NCI-H748 (cell line): ENCODE measurements at regions not wholly inside any gene's neighbourhood (a gene's known extent, or its start where the extent isn't known, plus 50 kb on each side); places are given as distances from the start of the nearest gene placed in this dataset.

Experiments used
- DNase-seq: peaks from one replicate; lab custom pipeline; 2025; ENCODE audit not compliant: unreplicated experiment; lab: John Stamatoyannopoulos, UW

DNA sequence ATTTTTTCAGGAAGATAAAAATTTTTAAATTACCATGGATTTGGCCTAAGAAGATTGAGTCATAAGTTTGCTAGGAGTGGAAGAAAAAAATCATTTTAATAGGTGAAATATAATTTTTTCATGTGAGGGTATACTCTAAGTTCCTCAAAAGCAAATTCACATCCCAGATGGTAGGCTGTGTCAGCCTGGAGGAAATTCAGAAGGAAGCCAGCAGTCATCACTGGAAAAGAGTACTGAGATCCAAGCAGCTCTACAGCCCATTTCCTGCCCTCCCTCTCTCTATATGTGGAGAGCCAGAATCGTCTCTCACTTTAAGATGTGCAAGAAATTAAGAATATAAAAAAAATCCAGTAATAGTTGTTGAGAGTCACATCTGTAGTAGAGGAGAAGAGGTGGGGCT, 126.5 kb upstream of the CDH18 start:
- DNase-seq, result no peak

DNA sequence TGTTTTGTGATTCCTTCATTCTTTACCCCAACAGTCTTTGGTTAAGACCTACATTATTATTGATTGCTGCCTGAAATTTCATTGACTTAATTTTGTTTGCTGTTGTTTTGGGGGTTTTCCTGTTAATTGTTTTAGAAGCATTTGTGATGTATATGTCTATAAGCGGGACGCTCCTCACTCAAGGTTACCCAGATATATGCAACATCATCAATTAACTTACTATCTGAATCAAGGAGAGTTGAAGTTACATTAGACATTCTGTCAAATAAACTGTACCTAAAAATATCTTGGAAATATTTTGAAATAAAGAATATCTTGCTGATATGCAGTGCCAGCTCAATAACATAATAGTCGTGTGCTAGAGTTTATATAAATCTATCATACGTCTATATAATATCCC, 125.9 kb upstream of the CDH18 start:
- peak; percentile 56 for DNase-seq

DNA sequence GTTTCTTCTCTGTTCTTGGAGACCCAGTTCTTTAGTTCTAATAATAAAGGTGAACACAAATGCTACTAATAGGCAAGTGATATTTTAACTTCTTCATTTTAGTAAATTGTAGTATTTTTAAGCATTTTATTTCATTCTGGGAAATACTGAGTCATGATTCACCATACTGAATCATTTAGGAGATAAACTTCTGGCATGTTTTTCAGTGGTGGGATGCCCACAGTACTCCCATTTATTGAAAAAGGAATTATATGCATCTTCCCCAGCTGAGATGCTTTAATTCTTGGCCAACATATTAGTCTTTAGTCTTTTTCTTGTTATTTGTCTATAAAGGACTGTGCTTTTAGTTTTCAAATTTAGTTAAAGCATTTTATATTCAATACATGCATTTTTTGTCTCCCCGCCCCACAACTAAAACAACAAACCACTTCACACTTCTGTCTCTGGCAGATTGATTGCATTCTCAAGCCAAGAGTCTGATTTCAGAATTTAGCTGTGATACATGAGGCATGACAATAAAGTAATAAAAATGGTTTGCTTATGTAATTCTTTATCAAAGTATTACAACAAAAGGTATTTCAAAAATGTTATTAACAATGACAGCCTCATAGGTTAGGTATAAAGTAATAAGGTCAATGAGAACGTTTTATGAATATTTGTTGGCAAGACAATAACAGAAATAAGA, 125.2 kb upstream of the CDH18 start:
- DNase-seq, result peak; percentile 79

DNA sequence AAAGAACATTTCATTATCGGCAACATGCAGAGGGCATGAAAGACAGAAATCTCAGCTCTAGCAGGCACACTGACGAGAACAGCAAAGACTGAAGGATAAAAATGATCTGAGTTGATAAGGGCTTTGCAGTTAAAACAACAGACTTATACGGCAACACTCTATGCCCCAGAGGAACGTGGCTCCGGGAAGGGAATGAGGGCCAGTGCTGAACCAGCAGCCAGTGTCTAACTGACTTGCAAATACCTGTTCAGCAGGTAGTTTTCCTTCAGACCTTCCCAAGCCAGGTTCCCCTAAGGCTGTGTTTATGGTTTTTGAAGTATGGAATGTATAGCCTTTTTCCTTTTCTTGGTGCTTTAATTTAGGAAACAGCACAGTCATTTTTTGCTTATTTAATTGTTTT, 121.3 kb upstream of the CDH18 start:
- DNase-seq, result no peak

DNA sequence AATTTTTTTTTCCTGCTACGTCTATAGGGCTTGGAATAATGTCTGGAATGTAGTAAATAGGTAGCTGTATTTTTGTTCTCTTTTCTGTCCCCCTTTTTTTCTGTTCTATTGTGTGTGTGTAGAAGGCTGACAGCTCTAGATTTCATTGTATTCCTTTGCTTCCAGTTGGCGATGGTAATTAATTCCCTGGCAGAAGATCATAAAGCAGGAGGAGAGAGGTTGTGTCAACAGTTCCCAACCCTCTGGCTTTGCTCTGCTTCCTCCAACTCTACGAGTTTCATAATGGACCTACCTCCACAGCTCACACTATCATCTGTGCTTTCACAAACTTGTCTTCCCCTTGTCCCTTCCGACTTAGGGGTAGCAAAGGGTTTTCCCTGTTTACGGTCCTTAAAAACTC, 117.9 kb upstream of the CDH18 start:
- DNase-seq, result peak; percentile 79

DNA sequence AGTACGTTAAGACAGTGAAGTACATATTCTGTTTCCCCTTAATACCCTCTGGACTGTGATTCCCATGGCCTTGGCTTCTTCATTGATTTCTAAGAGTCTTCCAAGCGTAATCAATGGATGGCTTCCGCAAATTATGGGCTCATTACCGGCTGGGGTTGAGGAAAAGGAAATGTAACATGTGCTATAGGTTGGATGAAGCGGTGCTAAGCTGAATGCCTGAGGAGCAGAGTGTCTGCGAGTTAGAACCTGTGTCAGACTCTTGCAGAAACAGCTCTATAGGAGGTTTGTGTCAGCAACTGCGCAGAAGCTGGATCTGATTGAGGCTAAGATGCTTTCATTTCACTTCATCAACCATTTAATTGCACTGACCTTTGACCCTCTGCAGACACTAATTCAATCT, 114.3 kb upstream of the CDH18 start:
- no peak for DNase-seq

DNA sequence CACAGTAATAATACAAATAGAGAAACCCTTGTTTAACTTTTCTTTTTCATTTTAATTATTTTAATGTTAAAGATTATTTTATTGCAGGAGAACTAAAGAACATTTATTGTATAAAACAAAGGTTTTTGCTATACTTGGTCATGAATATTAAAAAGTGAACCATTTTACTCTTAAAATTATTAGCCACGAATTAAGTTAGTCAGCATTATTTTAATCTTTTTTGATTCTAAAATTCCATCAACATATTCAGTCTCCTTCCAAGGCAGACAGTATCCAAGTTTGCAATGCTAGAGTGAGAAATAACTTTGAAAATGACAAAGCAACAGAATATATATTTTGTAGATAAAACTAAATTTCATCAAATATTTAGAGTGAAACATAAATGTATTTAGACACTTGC, 110.7 kb upstream of the CDH18 start:
- DNase-seq, result no peak

DNA sequence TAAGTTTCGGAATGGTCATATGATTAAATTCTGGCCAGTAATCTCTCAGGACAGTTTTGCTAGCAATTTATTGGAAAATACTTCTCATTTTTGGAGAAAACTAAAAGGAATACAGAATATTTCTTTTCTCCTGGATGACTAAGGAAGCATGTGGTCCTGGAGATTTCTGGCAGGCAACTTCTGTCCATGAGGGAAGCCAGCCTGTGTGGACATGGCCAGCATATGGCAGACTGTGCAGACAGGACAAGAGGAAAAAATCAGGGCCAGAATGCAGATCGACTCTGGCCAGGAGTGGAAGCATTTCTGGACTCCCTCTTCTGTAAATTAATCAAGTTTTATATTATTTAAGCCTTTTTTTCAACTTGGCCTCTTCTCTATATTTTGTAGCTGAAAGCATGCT, 100.4 kb upstream of the CDH18 start:
- no peak for DNase-seq

DNA sequence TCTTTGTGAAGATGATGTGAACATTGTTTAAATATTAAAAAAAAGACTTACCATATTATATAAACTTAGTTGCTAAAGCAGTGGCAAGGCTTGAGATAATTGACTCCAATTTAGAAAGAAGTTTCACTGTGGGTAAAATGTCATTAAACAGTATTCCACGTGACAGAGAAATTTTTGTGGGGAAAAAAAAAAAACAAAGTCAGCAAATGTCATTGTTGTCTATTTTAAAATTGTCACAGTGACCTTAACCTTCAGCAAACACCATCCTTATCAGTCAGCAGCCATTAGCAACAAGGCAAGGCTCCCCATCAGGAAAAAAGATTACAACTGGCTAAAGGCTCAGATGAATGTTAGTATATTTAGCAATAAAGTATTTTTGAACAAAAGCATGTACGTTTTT, 99.3 kb upstream of the CDH18 start:
- no peak for DNase-seq

DNA sequence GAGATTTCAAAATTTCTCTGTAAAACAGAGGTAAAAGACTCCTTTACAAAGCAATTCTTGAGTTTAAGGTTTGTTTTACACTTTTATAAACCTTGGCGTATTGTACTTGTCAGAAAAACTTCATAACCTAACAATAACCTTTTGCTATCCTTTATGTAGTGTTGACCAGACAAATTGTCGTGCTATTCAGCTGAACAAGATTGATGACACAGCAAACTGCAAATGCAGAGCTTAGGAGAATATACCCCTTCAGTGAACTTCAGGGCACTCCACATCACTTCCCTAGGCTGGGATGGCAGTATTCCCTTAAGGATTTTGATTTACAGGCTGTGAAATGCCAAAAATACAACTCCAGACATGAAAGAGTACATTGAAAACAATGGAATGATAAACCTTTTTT, 89.2 kb upstream of the CDH18 start:
- DNase-seq, result no peak

DNA sequence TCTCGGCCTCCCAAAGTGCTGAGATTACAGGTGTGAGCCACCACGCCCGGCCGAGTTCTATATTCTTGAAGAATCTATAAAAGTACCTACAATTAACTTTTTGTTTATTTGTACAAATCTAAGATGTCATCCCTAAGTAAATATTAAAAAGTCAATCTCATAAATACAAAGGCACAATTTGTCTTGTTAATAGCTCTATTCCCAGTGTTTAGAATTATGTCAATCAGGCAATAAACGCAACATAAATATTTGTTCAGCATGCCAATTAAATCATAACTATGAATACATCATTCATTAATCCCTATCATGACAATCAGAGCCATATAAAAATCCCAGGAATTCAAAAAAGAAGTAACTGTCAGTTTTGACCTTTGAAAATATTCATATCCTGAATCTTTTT, 68.9 kb upstream of the CDH18 start:
- DNase-seq, result no peak

DNA sequence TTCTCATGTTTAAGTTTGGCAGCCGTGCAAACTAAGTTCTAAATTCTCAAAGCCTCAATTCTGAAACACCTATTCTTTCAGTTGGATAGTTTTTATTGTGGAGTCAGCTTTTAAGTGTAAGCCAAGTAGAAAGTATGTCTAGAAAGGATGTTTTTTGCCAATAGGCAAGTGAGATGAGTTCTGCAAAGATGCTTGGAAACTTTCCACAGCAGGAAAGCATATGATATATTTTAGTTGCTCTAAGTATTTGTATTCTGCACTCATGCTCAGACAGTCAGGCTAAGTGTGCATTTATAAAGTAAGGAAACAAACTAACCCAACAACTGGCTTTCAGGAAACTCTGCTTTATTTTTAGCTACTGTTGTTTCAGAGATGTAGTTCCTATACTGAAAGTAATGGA, 67.3 kb upstream of the CDH18 start:
- no peak for DNase-seq

DNA sequence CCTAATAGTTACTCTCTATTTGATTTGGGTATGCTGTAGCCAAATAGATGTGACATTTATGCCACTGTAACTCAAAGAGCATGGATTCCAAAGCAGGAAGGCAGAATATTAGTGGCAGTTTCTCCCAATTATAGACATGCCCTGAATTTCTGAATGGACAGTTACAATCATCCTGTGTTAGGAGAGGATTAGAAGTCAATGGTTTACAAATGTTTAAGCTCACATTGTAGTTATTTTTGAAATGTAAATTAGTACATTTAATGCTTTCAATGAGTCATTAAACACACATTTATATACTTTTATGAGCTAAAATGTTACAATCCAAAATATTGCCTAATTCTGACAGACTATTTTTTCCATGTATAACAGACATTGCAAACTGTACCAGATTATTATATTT, 62.3 kb upstream of the CDH18 start:
- no peak for DNase-seq

DNA sequence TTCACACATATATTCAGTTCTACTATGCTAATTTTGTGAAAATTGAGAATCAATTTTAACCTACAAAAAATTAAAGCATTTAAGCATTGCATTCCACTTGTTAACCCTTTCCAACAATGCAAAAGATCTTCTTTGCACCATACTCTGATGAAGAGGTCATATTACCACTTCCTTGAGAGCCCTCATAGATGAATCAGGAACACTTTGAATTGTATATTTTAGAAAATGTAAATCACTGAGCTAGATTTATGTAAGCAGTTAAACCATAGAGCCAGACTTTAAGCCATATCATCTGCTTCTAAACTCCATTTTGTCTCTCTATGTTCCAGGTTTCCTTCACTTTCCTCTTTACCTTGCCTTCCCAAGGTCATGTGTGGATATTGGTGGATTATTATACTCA, 56.5 kb upstream of the CDH18 start:
- no peak for DNase-seq

DNA sequence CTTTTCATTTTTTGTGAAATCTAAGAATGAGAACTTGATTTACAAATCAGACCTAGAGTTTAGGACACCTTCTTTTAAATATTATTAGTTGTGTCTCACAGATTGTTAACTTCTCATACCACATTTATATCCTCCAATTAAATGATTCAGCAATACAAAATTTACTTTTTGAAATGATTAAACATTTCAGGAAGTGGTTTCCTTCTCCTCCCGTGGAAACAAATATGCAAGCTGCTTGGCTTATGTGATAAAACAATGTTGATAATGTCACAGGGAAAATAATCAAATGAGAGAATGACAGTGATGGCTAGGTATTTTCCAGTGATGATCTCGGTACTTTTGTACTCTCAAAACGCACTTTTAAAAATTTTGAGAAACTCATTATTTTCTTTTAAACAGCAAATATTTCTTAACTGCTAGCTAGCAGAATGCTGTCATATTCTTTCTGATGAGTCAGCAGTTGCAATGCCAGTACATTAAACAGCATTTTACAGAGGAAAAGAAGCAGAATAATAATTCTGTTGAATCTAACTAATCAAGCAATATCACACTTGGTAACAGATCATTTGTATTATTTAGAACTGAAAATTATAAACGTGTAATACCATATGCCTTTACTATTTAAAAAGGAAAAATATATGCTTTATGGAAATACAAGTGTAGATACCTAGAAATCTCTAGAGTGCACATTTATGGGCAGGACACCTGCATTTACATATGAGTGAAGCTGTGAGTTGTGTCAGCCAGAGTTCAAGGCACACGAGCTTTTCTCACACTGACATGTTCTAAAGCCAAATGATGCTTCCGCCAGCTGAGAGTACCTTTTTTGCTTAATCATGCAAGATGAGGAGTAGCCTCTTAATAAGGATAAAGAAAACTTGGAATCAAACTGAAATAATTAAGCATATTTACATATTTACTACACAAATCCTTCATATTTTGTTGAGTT, 53.6 kb upstream of the CDH18 start:
- no peak for DNase-seq

DNA sequence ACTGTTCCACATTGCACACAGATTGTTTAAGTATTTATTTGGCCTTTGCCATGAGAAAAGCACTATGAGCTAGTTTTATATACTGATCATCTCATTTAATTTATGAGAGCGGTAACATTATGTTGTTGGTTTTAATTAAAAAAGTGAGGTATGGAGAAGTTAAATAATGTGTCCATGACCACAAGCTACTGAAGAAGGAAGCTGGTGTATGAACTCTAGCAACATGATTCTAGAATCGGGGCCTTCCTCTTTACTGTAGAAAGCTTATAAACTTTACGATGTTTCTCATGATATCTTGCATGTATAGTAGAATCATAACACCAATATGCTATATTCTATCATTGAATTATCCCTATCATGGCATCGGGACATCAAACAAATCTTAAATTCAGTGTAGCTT, 52.9 kb upstream of the CDH18 start:
- no peak for DNase-seq
